Ascending aorta (tissue), 2 donors: ENCODE measurements at regions not wholly inside any gene's neighbourhood (a gene's known extent, or its start where the extent isn't known, plus 50 kb on each side); places are given as distances from the start of the nearest gene placed in this dataset.
"Not testable (repeated sequence)": the region's sequence is repeated elsewhere in the genome, so short reads cannot be mapped to it uniquely, and the experiment has no call there.

Experiments used
- DNase-seq, 2 donors: peaks; one replicate each; pipeline ENCODE4 v3.0.0-alpha.2; 2019; ENCODE audit warnings: low spot score in 2 of 2
- H3K27ac ChIP-seq, 2 donors: fragments of 200-600 bp; sonication (generic); one replicate each; pipeline ENCODE4 v1.5.1; 2016 to 2017; ENCODE audit warnings: mild to moderate bottlenecking in 1 of 2
- H3K27me3 ChIP-seq: fragments of 200-600 bp; sonication (generic); one replicate; pipeline ENCODE4 v1.5.1; 2017
- H3K36me3 ChIP-seq, 2 donors: fragments of 200-600 bp; sonication (generic); one replicate each; pipeline ENCODE4 v1.5.1; 2016
- H3K4me1 ChIP-seq, 2 donors: fragments of 200-600 bp; sonication (generic); one replicate each; pipeline ENCODE4 v1.5.1; 2016 to 2017; ENCODE audit warnings: mild to moderate bottlenecking in 1 of 2
- H3K4me3 ChIP-seq, 2 donors: fragments of 200-600 bp; sonication (generic); one replicate each; pipeline ENCODE4 v1.5.1; 2016 to 2017; ENCODE audit warnings: mild to moderate bottlenecking in 1 of 2
- H3K9me3 ChIP-seq, 2 donors: fragments of 200-600 bp; sonication (generic); one replicate each; pipeline ENCODE4 v1.5.1; 2016
- intact Hi-C: fragments of 100-400 bp; cut with DNase I; formaldehyde crosslinking; loops from one replicate; pipeline ENCODE4 v1.15.1; 2023
- TF ChIP-seq, protein P1 (sequence below), 3 experiments: fragments of 200-600 bp in 2 of 3; fragments of 450-650 bp in 1 of 3; sonication (generic) in 2 of 3; IDR thresholded peaks; one replicate each; pipeline ENCODE4 v1.5.1; 2016 to 2019; ENCODE audit warnings: antibody characterized with exemption in 3 of 3, mild to moderate bottlenecking in 1 of 3, moderate library complexity in 1 of 3

DNA sequence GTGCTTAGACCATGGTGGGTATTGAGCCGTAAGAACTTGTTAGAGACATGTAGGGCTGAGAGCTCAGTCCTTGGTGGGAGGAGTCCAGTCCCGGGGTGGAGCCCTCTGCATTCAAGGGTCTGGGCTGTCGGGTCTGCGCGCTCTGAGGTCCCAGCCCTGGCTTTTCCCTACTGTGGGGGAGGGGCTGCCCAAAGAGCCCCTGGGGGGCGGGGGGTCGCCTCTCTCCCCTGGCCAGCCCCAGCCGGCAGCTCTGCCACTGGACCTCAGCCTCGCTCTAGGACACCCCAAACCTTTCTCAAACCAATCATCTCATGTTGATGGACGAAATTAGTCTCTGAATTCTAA, 1006.4 kb downstream of the BRD1 start:
- H3K4me1 ChIP-seq = no peaks in the 10 kb centered on the region
- H3K27ac ChIP-seq = no peak overlapping the region
- H3K27me3 ChIP-seq = no peaks in the 10 kb centered on the region
- H3K36me3 ChIP-seq = no peaks in the 10 kb centered on the region
- peak in 1 of 2 donors; percentile 39 for DNase-seq
- intact Hi-C loops = no loop called here
- H3K9me3 ChIP-seq = no peaks in the 10 kb centered on the region
- TF ChIP-seq, protein P1, sequence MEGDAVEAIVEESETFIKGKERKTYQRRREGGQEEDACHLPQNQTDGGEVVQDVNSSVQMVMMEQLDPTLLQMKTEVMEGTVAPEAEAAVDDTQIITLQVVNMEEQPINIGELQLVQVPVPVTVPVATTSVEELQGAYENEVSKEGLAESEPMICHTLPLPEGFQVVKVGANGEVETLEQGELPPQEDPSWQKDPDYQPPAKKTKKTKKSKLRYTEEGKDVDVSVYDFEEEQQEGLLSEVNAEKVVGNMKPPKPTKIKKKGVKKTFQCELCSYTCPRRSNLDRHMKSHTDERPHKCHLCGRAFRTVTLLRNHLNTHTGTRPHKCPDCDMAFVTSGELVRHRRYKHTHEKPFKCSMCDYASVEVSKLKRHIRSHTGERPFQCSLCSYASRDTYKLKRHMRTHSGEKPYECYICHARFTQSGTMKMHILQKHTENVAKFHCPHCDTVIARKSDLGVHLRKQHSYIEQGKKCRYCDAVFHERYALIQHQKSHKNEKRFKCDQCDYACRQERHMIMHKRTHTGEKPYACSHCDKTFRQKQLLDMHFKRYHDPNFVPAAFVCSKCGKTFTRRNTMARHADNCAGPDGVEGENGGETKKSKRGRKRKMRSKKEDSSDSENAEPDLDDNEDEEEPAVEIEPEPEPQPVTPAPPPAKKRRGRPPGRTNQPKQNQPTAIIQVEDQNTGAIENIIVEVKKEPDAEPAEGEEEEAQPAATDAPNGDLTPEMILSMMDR (IDR thresholded peaks at IDR 0.05) = no peak
- H3K4me3 ChIP-seq = no peak overlapping the region

GRCh38 chr22:48820481-48821345, 1007.0 kb downstream of the BRD1 start:
- intact Hi-C loops = no loop called here

GRCh38 chr22:48819961-48820360, 1007.7 kb downstream of the BRD1 start:
- no peaks in the 10 kb centered on the region for H3K36me3 ChIP-seq
- H3K27ac ChIP-seq = no peak overlapping the region
- no peaks in the 10 kb centered on the region for H3K27me3 ChIP-seq
- H3K4me3 ChIP-seq = no peak overlapping the region
- TF ChIP-seq, protein P1 (IDR thresholded peaks at IDR 0.05) = no peak
- DNase-seq = peak in 1 of 2 donors; percentile 28
- no peaks in the 10 kb centered on the region for H3K4me1 ChIP-seq
- intact Hi-C loops = no loop called here
- no peaks in the 10 kb centered on the region for H3K9me3 ChIP-seq

More at GRCh38 chr22:48820481-48821345, 1007.0 kb downstream of the BRD1 start:
- Histone ChIP-seq H3K36me3 (no peaks in the 10 kb centered on the region), H3K9me3 (no peaks in the 10 kb centered on the region), H3K4me1 (no peaks in the 10 kb centered on the region), H3K4me3 (no peak overlapping the region), H3K27ac (no peak overlapping the region), H3K27me3 (no peaks in the 10 kb centered on the region)
- TF ChIP-seq, protein P1 (IDR thresholded peaks at IDR 0.05) = no peak
- DNase-seq = peak in 1 of 2 donors; percentile 53

DNA sequence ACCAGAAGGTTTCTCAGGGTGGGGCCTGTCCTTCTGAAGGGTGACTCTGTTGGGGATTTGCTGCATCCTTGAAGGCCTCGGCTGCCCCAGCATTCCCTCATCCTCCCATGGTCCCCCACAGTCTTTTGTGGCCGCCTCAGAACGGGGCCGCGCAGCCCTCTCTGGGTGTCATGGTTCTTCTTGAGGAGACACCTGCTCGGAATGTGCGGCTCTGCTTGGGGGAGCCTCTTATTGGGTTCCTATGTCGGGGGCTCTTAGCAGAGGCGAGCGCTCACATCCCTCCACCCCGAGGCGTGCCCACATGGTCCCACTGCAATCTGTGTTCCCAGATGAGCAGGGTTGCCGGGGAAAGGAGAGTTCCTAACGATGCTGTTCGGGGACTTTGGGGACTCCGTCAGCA, 1008.4 kb downstream of the BRD1 start:
- peak in 1 of 2 donors; percentile 41 for DNase-seq
- Histone ChIP-seq H3K27ac (no peak overlapping the region), H3K4me3 (no peak overlapping the region), H3K4me1 (no peaks in the 10 kb centered on the region), H3K27me3 (no peaks in the 10 kb centered on the region), H3K36me3 (no peaks in the 10 kb centered on the region), H3K9me3 (no peaks in the 10 kb centered on the region)
- TF ChIP-seq, protein P1 (IDR thresholded peaks at IDR 0.05) = no peak
- intact Hi-C loops = no loop called here

- H3K36me3 ChIP-seq, intact Hi-C loops, H3K9me3 ChIP-seq, H3K4me3 ChIP-seq, H3K27me3 ChIP-seq, H3K27ac ChIP-seq, H3K4me1 ChIP-seq, DNase-seq: not testable (repeated sequence)
Observed at GRCh38 chr22:48817491-48817890, 1010.2 kb downstream of the BRD1 start.

DNA sequence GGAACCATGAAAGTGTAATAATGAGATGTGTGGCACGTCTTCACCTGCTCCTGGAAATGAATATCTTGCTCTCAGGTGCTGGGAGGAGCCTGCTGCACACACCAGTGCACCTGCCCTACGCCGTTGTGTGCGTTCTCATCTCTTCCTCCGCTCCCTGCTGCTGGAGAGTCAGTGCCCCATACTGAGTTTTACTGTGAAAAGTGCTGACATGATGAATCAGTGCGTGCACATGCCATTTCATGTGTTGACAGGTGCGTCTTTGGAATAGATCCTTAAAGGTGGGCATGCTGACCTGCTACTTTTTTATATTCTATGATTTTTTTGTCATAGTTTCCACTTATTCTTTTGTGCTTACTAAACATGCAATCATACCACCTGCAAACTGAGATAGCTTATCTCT, 1015.8 kb downstream of the BRD1 start:
- H3K27me3 ChIP-seq = no peaks in the 10 kb centered on the region
- TF ChIP-seq, protein P1 (IDR thresholded peaks at IDR 0.05) = no peak
- no peaks in the 10 kb centered on the region for H3K9me3 ChIP-seq
- H3K27ac ChIP-seq = no peak overlapping the region
- intact Hi-C loops = no loop called here
- H3K4me3 ChIP-seq = no peak overlapping the region
- no peaks in the 10 kb centered on the region for H3K36me3 ChIP-seq
- no peaks in the 10 kb centered on the region for H3K4me1 ChIP-seq
- DNase-seq = no peak
